OCI-LY3 (cell line): ENCODE measurements at regions not wholly inside any gene's neighbourhood (a gene's known extent, or its start where the extent isn't known, plus 50 kb on each side); places are given as distances from the start of the nearest gene placed in this dataset.
"Not testable (repeated sequence)": the region's sequence is repeated elsewhere in the genome, so short reads cannot be mapped to it uniquely, and the experiment has no call there.

Experiments used
- H2AFZ ChIP-seq: fragments of 200-600, 300-600 bp; shearing (Covaris generic); 2 replicates; pipeline ENCODE4 v1.6.0; 2014; ENCODE audit warnings: antibody characterized with exemption, low read depth, low read length
- H3K27ac ChIP-seq: fragments of 200-600, 300-600 bp; sonication (generic); 2 replicates; pipeline ENCODE4 v1.5.1; 2014; ENCODE audit warnings: mild to moderate bottlenecking, low read length, moderate library complexity, mixed read lengths
- H3K27me3 ChIP-seq: fragments of 200-600, 300-600 bp; sonication (generic); 2 replicates; pipeline ENCODE4 v1.6.1; 2014; ENCODE audit warnings: low read depth, low read length, mixed read lengths
- H3K36me3 ChIP-seq: fragments of 200-600, 300-600 bp; sonication (generic); replicated peaks from 2 replicates; pipeline ENCODE3; 2014; ENCODE audit warnings: low read depth, low read length, mixed read lengths
- H3K4me1 ChIP-seq: fragments of 300-600, 200-600 bp; sonication (generic); 2 replicates; pipeline ENCODE4 v1.6.1; 2014; ENCODE audit warnings: low read length, mixed read lengths
- H3K4me2 ChIP-seq: fragments of 200-600, 300-600 bp; sonication (generic); 2 replicates; pipeline ENCODE4 v1.6.1; 2014; ENCODE audit warnings: low read length, mixed read lengths
- H3K4me3 ChIP-seq: fragments of 300-600, 200-600 bp; sonication (generic); 2 replicates; pipeline ENCODE4 v1.5.1; 2014; ENCODE audit warnings: antibody characterized with exemption, mild to moderate bottlenecking, low read length, moderate library complexity
- H3K79me2 ChIP-seq: fragments of 300-600, 200-600 bp; shearing (Covaris generic); 2 replicates; pipeline ENCODE4 v1.6.1; 2014; ENCODE audit warnings: mild to moderate bottlenecking, low read length, mixed read lengths
- H3K9ac ChIP-seq: fragments of 300-600, 200-600 bp; shearing (Covaris generic); 2 replicates; pipeline ENCODE4 v1.6.0; 2014; ENCODE audit warnings: mild to moderate bottlenecking, low read length, moderate library complexity
- H3K9me3 ChIP-seq: fragments of 200-600, 300-600 bp; shearing (Covaris generic); 2 replicates; pipeline ENCODE4 v1.6.1; 2014; ENCODE audit warnings: low read length, mixed read lengths; ENCODE audit not compliant: insufficient read depth
- H4K20me1 ChIP-seq: fragments of 200-600, 300-600 bp; sonication (generic); 2 replicates; pipeline ENCODE4 v1.6.1; 2016; ENCODE audit warnings: low read length, mixed read lengths; ENCODE audit not compliant: insufficient read depth
- EZH2phosphoT487 ChIP-seq: fragments of 200-600 bp; shearing (Covaris generic); IDR thresholded peaks from 2 replicates; pipeline ENCODE4 v1.6.1; 2018; ENCODE audit warnings: antibody characterized with exemption, mixed run types, low read depth
- TF ChIP-seq, protein P1 (sequence below): fragments of 200-600, 300-600 bp; sonication (generic); IDR thresholded peaks from 2 replicates; pipeline ENCODE4 v1.5.1; 2014; ENCODE audit warnings: antibody characterized with exemption, low read length, low read depth

DNA sequence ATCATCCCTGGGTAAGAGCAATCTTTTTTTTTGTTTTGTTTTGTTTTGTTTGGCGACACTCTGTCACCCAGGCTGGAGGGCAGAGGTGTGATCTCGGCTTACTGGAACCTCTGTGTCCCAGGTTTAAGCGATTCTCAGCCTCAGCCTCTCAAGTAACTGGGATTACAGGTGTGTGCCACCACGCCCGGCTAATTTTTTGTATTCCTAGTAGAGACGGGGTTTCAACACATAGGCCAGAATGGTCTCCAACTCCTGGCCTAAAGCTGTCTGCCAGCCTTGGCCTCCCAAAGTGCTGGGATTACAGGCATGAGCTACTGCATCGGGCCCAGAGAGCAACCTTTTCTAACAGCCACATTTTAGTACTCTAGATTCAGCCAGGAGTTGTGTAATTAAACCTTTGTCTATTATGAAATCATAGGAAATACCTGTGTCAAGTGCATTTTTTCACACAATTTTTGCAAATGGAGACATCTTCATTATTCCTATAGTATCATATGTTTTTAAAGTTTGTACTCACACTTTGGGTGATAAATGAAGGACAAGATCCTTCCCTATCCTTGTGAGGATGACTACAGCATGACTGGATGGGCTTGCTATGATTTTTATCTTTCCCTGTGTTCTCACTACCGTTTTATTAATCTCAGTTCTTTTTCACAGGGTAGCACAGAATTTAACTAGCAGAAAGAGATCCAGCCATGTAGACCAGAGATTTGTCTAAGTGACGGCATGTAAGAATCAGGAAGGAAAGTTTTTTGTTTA, 82.6 kb downstream of the OR2B2 start:
- peak overlapping the region; percentile 80 for H3K4me3 ChIP-seq
- H3K9me3 ChIP-seq = no peaks in the 10 kb centered on the region
- no peaks in the 10 kb centered on the region for H4K20me1 ChIP-seq
- H3K9ac ChIP-seq = peak overlapping the region; percentile 90; the same call in 1 of the 2 replicates
- H3K27me3 ChIP-seq = no peaks in the 10 kb centered on the region
- peak overlapping the region; percentile 90 for H3K4me2 ChIP-seq
- no peak for TF ChIP-seq EZH2phosphoT487
- TF ChIP-seq, protein P1, sequence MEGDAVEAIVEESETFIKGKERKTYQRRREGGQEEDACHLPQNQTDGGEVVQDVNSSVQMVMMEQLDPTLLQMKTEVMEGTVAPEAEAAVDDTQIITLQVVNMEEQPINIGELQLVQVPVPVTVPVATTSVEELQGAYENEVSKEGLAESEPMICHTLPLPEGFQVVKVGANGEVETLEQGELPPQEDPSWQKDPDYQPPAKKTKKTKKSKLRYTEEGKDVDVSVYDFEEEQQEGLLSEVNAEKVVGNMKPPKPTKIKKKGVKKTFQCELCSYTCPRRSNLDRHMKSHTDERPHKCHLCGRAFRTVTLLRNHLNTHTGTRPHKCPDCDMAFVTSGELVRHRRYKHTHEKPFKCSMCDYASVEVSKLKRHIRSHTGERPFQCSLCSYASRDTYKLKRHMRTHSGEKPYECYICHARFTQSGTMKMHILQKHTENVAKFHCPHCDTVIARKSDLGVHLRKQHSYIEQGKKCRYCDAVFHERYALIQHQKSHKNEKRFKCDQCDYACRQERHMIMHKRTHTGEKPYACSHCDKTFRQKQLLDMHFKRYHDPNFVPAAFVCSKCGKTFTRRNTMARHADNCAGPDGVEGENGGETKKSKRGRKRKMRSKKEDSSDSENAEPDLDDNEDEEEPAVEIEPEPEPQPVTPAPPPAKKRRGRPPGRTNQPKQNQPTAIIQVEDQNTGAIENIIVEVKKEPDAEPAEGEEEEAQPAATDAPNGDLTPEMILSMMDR = no peak
- H3K79me2 ChIP-seq = no peaks in the 10 kb centered on the region
- H3K36me3 ChIP-seq = peaks cover 8% of the 10 kb centered on the region
- no peak overlapping the region for H2AFZ ChIP-seq
- peaks cover 13% of the 10 kb centered on the region; the same call in 1 of the 2 replicates for H3K4me1 ChIP-seq
- peak overlapping the region; percentile 98 for H3K27ac ChIP-seq

DNA sequence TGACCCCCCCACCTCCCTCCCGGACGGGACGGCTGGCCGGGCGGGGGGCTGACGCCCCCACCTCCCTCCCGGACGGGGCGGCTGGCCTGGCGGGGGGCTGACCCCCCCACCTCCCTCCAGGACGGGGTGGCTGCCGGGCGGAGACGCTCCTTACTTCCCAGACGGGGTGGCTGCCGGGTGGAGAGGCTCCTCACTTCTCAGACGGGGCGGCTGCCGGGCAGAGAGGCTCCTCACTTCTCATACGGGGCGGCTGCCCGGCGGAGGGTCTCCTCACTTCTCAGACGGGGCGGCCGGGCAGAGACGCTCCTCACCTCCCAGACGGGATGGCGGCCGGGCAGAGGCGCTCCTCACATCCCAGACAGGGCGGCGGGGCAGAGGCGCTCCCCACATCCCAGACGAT, 84.7 kb downstream of the OR2B2 start:
- H3K4me3 ChIP-seq, H3K9ac ChIP-seq, H3K79me2 ChIP-seq, H3K36me3 ChIP-seq, H4K20me1 ChIP-seq, H3K4me2 ChIP-seq, H3K27me3 ChIP-seq, H3K9me3 ChIP-seq, H3K27ac ChIP-seq, H2AFZ ChIP-seq: not testable (repeated sequence)
- peaks cover 16% of the 10 kb centered on the region; the same call in 1 of the 2 replicates for H3K4me1 ChIP-seq

DNA sequence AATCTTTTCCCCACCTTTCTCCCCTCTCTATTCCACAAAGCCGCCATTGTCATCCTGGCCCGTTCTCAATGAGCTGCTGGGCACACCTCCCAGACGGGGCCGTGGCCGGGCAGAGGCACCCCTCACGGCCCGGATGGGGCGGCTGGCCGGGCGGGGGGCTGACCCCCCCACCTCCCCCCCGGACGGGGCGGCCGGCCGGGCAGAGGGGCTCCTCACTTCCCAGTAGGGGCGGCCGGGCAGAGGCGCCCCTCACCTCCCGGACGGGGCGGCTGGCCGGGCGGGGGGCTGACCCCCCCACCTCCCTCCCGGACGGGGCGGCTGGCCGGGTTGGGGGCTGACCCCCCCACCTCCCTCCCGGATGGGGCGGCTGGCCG, 85.6 kb downstream of the OR2B2 start:
- not testable (repeated sequence) for H3K27me3 ChIP-seq, H2AFZ ChIP-seq, H3K36me3 ChIP-seq, H3K79me2 ChIP-seq, H3K4me3 ChIP-seq, H3K4me2 ChIP-seq, H3K27ac ChIP-seq, H3K9me3 ChIP-seq, H3K9ac ChIP-seq, H4K20me1 ChIP-seq
- H3K4me1 ChIP-seq = peaks cover 13% of the 10 kb centered on the region; the same call in 1 of the 2 replicates

DNA sequence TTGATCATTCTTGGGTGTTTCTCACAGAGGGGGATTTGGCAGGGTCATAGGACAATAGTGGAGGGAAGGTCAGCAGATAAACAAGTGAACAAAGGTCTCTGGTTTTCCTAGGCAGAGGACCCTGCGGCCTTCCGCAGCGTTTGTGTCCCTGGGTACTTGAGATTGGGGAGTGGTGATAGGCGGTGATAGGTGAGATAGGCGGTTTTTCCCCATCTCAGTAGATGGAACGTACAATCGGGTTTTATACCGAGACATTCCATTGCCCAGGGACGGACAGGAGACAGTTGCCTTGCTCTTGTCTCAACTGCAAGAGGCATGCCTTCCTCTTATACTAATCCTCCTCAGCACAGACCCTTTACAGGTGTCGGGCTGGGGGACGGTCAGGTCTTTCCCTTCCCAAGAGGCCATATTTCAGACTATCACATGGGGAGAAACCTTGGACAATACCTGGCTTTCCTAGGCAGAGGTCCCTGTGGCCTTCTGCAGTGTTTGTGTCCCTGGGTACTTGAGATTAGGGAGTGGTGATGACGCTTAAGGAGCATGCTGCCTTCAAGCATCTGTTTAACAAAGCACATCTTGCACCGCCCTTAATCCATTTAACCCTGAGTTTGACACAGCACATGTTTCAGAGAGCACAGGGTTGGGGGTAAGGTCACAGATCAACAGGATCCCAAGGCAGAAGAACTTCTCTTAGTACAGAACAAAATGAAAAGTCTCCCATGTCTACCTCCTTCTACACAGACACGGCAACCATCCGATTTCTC, 86.2 kb downstream of the OR2B2 start:
- H3K27me3 ChIP-seq, H2AFZ ChIP-seq, H3K9ac ChIP-seq, H3K27ac ChIP-seq, H3K4me2 ChIP-seq, H3K36me3 ChIP-seq, H3K4me3 ChIP-seq, H4K20me1 ChIP-seq, H3K79me2 ChIP-seq, H3K9me3 ChIP-seq: not testable (repeated sequence)
- peaks cover 12% of the 10 kb centered on the region; the same call in 1 of the 2 replicates for H3K4me1 ChIP-seq

DNA sequence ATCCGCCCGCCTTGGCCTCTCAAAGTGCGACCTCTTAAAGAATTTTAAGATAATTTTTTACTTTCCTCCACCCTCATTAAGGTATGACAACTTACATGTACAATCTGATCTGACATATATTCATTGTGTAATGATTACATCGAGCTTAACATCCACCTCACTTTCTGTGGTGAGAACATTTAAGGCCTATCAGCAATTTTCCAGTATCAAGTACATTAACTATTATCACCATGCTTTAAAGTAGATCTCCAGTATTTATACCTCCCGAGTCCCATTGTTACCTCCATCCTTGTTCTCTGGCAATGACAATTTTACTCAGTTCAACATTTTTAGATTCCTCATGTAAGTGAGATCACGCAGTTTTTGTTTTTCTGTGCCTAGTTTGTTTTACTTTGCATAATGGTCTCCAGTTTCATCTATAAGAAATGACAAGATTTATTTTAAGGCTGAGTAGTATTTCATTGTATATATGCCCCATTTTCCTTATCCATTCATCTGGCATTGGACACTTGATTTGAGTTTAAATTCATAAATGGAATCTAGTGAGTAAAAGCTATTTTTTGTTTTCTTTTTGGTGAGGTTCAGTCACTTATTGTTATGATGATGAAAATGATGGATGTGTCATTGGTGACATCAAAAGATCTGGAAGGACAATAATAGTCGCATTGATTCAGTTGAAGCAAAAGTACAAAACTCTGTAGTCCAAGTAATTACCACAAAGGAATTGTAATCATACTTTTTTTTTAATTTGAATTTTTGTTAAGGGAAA, 87.0 kb downstream of the OR2B2 start:
- Histone ChIP-seq H3K9me3 (peaks cover 3% of the 10 kb centered on the region; the same call in 1 of the 2 replicates), H3K36me3 (peaks cover 8% of the 10 kb centered on the region), H3K79me2 (no peaks in the 10 kb centered on the region), H3K27me3 (no peaks in the 10 kb centered on the region), H2AFZ (no peak overlapping the region), H3K4me3 (peak overlapping the region; percentile 92), H4K20me1 (no peaks in the 10 kb centered on the region), H3K27ac (peak overlapping the region; percentile 100), H3K4me1 (peaks cover 8% of the 10 kb centered on the region; the same call in 1 of the 2 replicates), H3K4me2 (peak overlapping the region; percentile 95), H3K9ac (peak overlapping the region; percentile 96)
- TF ChIP-seq, protein P1 = no peak
- no peak for TF ChIP-seq EZH2phosphoT487

DNA sequence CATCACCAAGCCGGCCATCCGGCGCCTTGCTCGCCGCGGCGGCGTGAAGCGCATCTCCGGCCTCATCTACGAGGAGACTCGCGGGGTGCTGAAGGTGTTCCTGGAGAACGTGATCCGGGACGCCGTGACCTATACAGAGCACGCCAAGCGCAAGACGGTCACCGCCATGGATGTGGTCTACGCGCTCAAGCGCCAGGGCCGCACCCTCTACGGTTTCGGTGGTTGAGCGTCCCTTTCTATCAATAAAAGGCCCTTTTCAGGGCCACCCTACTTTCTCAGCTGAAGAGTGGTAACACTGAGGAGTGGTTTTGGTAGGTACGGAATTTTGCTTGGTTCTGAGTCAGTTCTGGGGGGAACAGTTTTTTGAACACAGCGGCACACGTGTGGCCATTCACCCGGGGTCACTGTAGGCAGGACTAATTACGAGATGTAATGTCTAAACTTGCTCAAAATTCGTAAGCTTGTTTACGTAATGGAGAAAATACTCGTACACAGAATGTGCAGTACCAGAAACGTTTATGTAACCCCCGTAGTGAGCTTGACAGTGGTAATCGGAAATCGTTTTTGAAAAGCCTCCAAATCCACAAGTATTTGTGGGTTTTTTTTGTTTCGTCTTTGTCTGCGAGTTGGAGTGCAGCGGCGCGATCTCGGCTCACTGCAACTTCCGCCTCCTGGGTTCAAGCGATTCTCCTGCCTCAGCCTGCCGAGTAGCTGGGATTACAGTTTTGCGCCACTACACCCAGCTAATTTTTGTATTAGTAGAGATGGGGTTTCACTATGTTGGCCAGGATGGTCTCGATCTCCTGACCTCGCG, 87.8 kb downstream of the OR2B2 start:
- not testable (repeated sequence) for H3K79me2 ChIP-seq, H2AFZ ChIP-seq, H3K9me3 ChIP-seq, H3K27me3 ChIP-seq, H4K20me1 ChIP-seq, H3K36me3 ChIP-seq
- Histone ChIP-seq H3K4me1 (peaks cover 15% of the 10 kb centered on the region; the same call in 1 of the 2 replicates), H3K9ac (peak overlapping the region; percentile 96), H3K4me2 (peak overlapping the region; percentile 95), H3K4me3 (peak overlapping the region; percentile 92), H3K27ac (peak overlapping the region; percentile 100)
